OCI-LY7 (cell line): ENCODE measurements at regions not wholly inside any gene's neighbourhood (a gene's known extent, or its start where the extent isn't known, plus 50 kb on each side); places are given as distances from the start of the nearest gene placed in this dataset.

Experiments
- BruUV-seq: library from RNA; stranded (reverse); fragments of 400-500 nt; replicated peaks from 2 replicates; lab custom pipeline; 2021; lab: Mats Ljungman, UMichigan
- CTCF ChIA-PET: fragments of 300-600 bp; sonication (Branson Sonifier 250); formaldehyde crosslinking; loops from one replicate; lab custom pipeline; 2022; ENCODE audit warnings: antibody characterized with exemption; ENCODE audit not compliant: unreplicated experiment; lab: Charles Lee
- POLR2A ChIA-PET: fragments of 300-600 bp; sonication (Branson Sonifier 250); formaldehyde crosslinking; loops from one replicate; lab custom pipeline; 2022; ENCODE audit warnings: antibody characterized with exemption; lab: Charles Lee
- DNase-seq: peaks from one replicate; pipeline ENCODE4 v3.0.0-alpha.2; 2015; ENCODE audit warnings: low spot score
- H2AFZ ChIP-seq: fragments of 200-600 bp; sonication (generic), shearing (Covaris generic); 2 replicates; pipeline ENCODE4 v1.6.1; 2014; ENCODE audit warnings: mild to moderate bottlenecking, antibody characterized with exemption, low read length, moderate library complexity
- H3K27ac ChIP-seq: fragments of 200-600 bp; sonication (generic); 2 replicates; pipeline ENCODE4 v1.5.1; 2014; ENCODE audit warnings: mixed run types, low read depth, mild to moderate bottlenecking, moderate library complexity, low read length, inconsistent platforms; ENCODE audit not compliant: poor library complexity, severe bottlenecking
- H3K36me3 ChIP-seq: fragments of 200-600 bp; sonication (generic); 2 replicates; pipeline ENCODE4 v1.6.1; 2014; ENCODE audit warnings: mild to moderate bottlenecking, antibody characterized with exemption, low read length, moderate library complexity, mixed read lengths; ENCODE audit not compliant: insufficient read depth
- H3K4me1 ChIP-seq: fragments of 200-600 bp; sonication (generic); 2 replicates; pipeline ENCODE4 v1.5.1; 2014; ENCODE audit warnings: mild to moderate bottlenecking, low read length; ENCODE audit not compliant: insufficient read depth, poor library complexity, severe bottlenecking
- H3K4me2 ChIP-seq: fragments of 200-600 bp; sonication (generic); 2 replicates; pipeline ENCODE4 v1.6.1; 2014; ENCODE audit warnings: mild to moderate bottlenecking, low read length
- H3K4me3 ChIP-seq: fragments of 200-600 bp; sonication (generic); 2 replicates; pipeline ENCODE4 v1.5.1; 2014; ENCODE audit warnings: mild to moderate bottlenecking, low read depth, low read length; ENCODE audit not compliant: poor library complexity, severe bottlenecking
- H3K79me2 ChIP-seq: fragments of 200-600 bp; sonication (generic); 2 replicates; pipeline ENCODE4 v1.6.1; 2016; ENCODE audit warnings: low read depth, mild to moderate bottlenecking, low read length, moderate library complexity, mixed read lengths; ENCODE audit not compliant: insufficient read depth
- H3K9me2 ChIP-seq: fragments of 200-600 bp; sonication (generic); 2 replicates; pipeline ENCODE4 v1.6.1; 2016; ENCODE audit warnings: mild to moderate bottlenecking, low read length, mixed read lengths; ENCODE audit not compliant: insufficient read depth
- H3K9me3 ChIP-seq: fragments of 200-600 bp; sonication (generic); 2 replicates; pipeline ENCODE4 v1.6.1; 2014; ENCODE audit warnings: mild to moderate bottlenecking, mixed run types, low read length, mixed read lengths
- H4K20me1 ChIP-seq: fragments of 200-600 bp; sonication (generic); 2 replicates; pipeline ENCODE4 v1.6.1; 2014; ENCODE audit warnings: mild to moderate bottlenecking, antibody characterized with exemption, low read length, moderate library complexity, mixed read lengths; ENCODE audit not compliant: insufficient read depth
- EZH2phosphoT487 ChIP-seq: fragments of 200-600 bp; sonication (generic); IDR thresholded peaks from 2 replicates; pipeline ENCODE4 v1.6.1; 2018; ENCODE audit warnings: low read depth, borderline replicate concordance, mild to moderate bottlenecking, mixed run types, antibody characterized with exemption, low read length, moderate library complexity, mixed read lengths
- intact Hi-C: fragments of 100-400 bp; cut with micrococcal nuclease; formaldehyde crosslinking; loops from one replicate; pipeline ENCODE4 v1.10.0; 2022; ENCODE audit not compliant: unreplicated experiment
- TF ChIP-seq, protein P1 (sequence below): fragments of 200-600 bp; sonication (generic); conservative IDR thresholded peaks from 2 replicates; pipeline ENCODE4 v1.5.1; 2014; ENCODE audit warnings: mild to moderate bottlenecking, antibody characterized with exemption, low read length, moderate library complexity, mixed read lengths

DNA sequence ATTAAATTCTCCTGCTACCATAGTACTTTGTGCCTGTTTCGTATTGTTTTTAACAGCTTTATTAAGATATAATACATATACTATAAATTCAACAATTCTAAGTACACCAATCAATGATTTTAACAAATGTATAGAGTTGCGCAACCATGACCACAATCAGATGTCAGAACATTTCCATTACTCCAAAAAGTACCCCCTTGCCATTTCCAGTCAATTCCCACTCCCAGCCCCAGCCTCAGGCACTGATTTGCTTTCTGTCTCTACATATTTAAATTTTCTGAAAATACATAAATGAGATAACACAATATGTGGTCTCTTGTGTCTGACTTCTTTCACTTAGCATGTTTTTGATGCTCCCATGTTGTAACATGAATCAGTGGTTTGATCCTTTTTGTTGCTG is 193.9 kb downstream of the FIGN start:
- CTCF ChIA-PET, result no interaction called here
- POLR2A ChIA-PET, result no interaction called here

DNA sequence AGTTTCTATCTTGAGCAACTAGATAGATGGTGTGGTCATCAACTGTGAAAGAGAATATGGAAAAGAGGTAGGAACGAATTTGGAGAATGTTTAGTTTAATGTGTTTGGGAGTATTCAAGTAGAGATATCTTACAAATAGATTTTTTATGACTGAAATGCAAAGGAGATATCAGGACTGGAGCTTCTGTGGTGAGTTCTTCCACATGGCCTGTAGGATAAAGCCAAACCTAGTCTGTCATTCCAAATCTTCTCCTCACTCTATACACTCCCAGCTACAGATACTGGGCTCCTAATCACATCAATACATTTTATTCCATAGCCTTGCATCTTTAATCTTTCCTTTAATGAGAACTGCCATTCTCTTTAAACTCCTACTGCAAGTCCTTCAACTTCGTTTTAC is 194.3 kb downstream of the FIGN start:
- Histone ChIP-seq H3K4me2 (no peak overlapping the region), H2AFZ (no peak overlapping the region), H3K36me3 (no peaks in the 10 kb centered on the region), H4K20me1 (no peaks in the 10 kb centered on the region), H3K27ac (no peak overlapping the region), H3K9me2 (0 out of 2 replicates have a peak, but pooled peaks cover 4% of the 10 kb centered on the region), H3K4me3 (no peak overlapping the region), H3K79me2 (no peaks in the 10 kb centered on the region), H3K4me1 (no peaks in the 10 kb centered on the region), H3K9me3 (no peaks in the 10 kb centered on the region)
- no peak for DNase-seq
- ChIA-PET POLR2A (no interaction called here), CTCF (no interaction called here)
- TF ChIP-seq EZH2phosphoT487, result no peak
- BruUV-seq, result no TSS peak
- intact Hi-C loops, result no loop called here

More for the DNA sequence above, 193.9 kb downstream of the FIGN start:
- H3K79me2 ChIP-seq, result no peaks in the 10 kb centered on the region
- 0 out of 2 replicates have a peak, but pooled peaks cover 4% of the 10 kb centered on the region for H3K9me2 ChIP-seq
- no TSS peak for BruUV-seq
- H3K27ac ChIP-seq, result no peak overlapping the region
- no peak overlapping the region for H3K4me3 ChIP-seq
- H3K36me3 ChIP-seq, result no peaks in the 10 kb centered on the region
- no peak overlapping the region for H2AFZ ChIP-seq
- TF ChIP-seq EZH2phosphoT487, result no peak
- TF ChIP-seq, protein P1, sequence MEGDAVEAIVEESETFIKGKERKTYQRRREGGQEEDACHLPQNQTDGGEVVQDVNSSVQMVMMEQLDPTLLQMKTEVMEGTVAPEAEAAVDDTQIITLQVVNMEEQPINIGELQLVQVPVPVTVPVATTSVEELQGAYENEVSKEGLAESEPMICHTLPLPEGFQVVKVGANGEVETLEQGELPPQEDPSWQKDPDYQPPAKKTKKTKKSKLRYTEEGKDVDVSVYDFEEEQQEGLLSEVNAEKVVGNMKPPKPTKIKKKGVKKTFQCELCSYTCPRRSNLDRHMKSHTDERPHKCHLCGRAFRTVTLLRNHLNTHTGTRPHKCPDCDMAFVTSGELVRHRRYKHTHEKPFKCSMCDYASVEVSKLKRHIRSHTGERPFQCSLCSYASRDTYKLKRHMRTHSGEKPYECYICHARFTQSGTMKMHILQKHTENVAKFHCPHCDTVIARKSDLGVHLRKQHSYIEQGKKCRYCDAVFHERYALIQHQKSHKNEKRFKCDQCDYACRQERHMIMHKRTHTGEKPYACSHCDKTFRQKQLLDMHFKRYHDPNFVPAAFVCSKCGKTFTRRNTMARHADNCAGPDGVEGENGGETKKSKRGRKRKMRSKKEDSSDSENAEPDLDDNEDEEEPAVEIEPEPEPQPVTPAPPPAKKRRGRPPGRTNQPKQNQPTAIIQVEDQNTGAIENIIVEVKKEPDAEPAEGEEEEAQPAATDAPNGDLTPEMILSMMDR, result no peak
- no peak overlapping the region for H3K4me2 ChIP-seq
- no peaks in the 10 kb centered on the region for H3K9me3 ChIP-seq
- intact Hi-C loops, result no loop called here
- no peaks in the 10 kb centered on the region for H4K20me1 ChIP-seq
- DNase-seq, result no peak
- H3K4me1 ChIP-seq, result no peaks in the 10 kb centered on the region

DNA sequence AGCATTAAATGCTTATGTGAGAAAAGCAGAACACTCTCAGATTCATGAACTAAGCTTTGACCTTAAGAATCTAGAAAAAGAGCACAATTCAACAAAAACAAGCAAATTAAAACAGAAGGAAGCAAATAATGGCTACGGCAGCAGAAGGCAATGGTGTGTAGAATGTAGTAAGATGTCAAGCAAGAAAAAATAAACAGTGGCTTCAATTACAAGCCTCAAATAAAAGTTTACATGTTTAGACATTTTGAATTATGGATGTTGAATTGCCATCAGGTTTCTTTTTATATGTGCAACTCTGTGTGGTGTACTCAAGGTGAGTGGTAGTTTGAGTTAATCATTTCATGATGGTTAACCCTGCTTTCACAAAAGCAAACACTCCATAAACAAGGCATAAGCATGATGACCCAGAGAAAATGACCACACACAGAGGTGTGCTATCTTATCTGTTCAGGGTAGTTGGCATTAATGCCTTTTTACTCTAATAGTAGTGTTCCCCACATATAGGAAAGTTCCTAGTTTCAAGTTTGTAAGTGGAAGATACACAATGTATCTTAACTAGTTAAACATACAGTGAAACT is 207.1 kb downstream of the FIGN start:
- Histone ChIP-seq H3K27ac (no peak overlapping the region), H3K4me1 (no peaks in the 10 kb centered on the region), H3K79me2 (no peaks in the 10 kb centered on the region), H3K36me3 (no peaks in the 10 kb centered on the region), H3K4me3 (no peak overlapping the region), H2AFZ (no peak overlapping the region), H3K4me2 (no peak overlapping the region), H3K9me2 (no peaks in the 10 kb centered on the region), H3K9me3 (no peaks in the 10 kb centered on the region), H4K20me1 (no peaks in the 10 kb centered on the region)
- TF ChIP-seq, protein P1, result no peak
- no peak for TF ChIP-seq EZH2phosphoT487
- POLR2A ChIA-PET, result interaction anchor here (0.8 kb wide), 1 partner anchor 47 kb away, joined by 3 read pairs; no protein-coding TSS in a partner anchor
- no TSS peak for BruUV-seq
- CTCF ChIA-PET, result no interaction called here
- no peak for DNase-seq
- intact Hi-C loops, result no loop called here
